IMR-90 (cell line): ENCODE measurements at regions not wholly inside any gene's neighbourhood (a gene's known extent, or its start where the extent isn't known, plus 50 kb on each side); places are given as distances from the start of the nearest gene placed in this dataset.

Source experiments
- ATAC-seq: fragments of 200-7000 bp; cut with Tn5 transposase; 2 replicates; pipeline ENCODE4 v1.9.1; 2020; ENCODE audit warnings: low read depth, mild to moderate bottlenecking, moderate library complexity
- BruUV-seq: library from RNA; stranded (reverse); fragments of 400-500 nt; replicated peaks from 2 replicates; lab custom pipeline; 2021; lab: Mats Ljungman, UMichigan
- CTCF ChIA-PET: fragments of 300-600 bp; formaldehyde crosslinking; extraction: SDS; loops from one replicate; lab custom pipeline; 2021; ENCODE audit warnings: antibody characterized with exemption; lab: Yijun Ruan, JAX
- POLR2A ChIA-PET: fragments of 300-600 bp; sonication (Branson Sonifier 250); formaldehyde crosslinking; loops from one replicate; lab custom pipeline; 2022; ENCODE audit warnings: antibody characterized with exemption; ENCODE audit not compliant: unreplicated experiment; lab: Charles Lee
- DNase-seq: peaks from one replicate; pipeline ENCODE4 v3.0.0; 2013
- H2AFZ ChIP-seq: replicated peaks from 2 replicates; pipeline ENCODE3; 2013; ENCODE audit warnings: low read length, mild to moderate bottlenecking; ENCODE audit not compliant: poor library complexity
- H2AK5ac ChIP-seq: 2 replicates; pipeline ENCODE4 v1.6.1; 2013; ENCODE audit warnings: low read depth, low read length, inconsistent platforms
- H2AK9ac ChIP-seq: replicated peaks from 2 replicates; pipeline ENCODE3; 2013; ENCODE audit warnings: mild to moderate bottlenecking, low read depth, low read length, moderate library complexity; ENCODE audit not compliant: poor library complexity
- H2BK120ac ChIP-seq: 2 replicates; pipeline ENCODE4 v1.6.1; 2013; ENCODE audit warnings: low read depth, low read length, inconsistent platforms
- H2BK15ac ChIP-seq: 3 replicates; pipeline ENCODE4 v1.6.1; 2013; ENCODE audit warnings: low read depth, low read length, inconsistent platforms
- H2BK20ac ChIP-seq: 2 replicates; pipeline ENCODE4 v1.6.1; 2013; ENCODE audit warnings: low read depth, mild to moderate bottlenecking, inconsistent platforms, low read length, moderate library complexity
- H2BK5ac ChIP-seq: 2 replicates; pipeline ENCODE4 v1.6.1; 2013; ENCODE audit warnings: mild to moderate bottlenecking, low read depth, low read length, inconsistent platforms; ENCODE audit not compliant: poor library complexity, severe bottlenecking
- H3K14ac ChIP-seq: replicated peaks from 2 replicates; pipeline ENCODE4 v1.6.1; 2013; ENCODE audit warnings: low read depth, low read length, inconsistent platforms
- H3K18ac ChIP-seq: 2 replicates; pipeline ENCODE4 v1.6.1; 2013; ENCODE audit warnings: low read depth, low read length, control low read depth
- H3K23ac ChIP-seq: 2 replicates; pipeline ENCODE4 v1.6.1; 2013; ENCODE audit warnings: low read depth, low read length, inconsistent platforms
- H3K27ac ChIP-seq: 2 replicates; pipeline ENCODE4 v1.5.1; 2013; ENCODE audit warnings: mild to moderate bottlenecking, control low read depth, low read length; ENCODE audit not compliant: insufficient read depth
- H3K27me3 ChIP-seq: 2 replicates; pipeline ENCODE4 v1.6.1; 2013; ENCODE audit warnings: low read length; ENCODE audit not compliant: control insufficient read depth, insufficient read depth
- H3K36me3 ChIP-seq: 2 replicates; pipeline ENCODE4 v1.6.1; 2013; ENCODE audit warnings: low read length, mixed read lengths; ENCODE audit not compliant: control insufficient read depth, insufficient read depth
- H3K4ac ChIP-seq: 2 replicates; pipeline ENCODE4 v1.6.1; 2013; ENCODE audit warnings: low read depth, low read length, inconsistent platforms
- H3K4me1 ChIP-seq: 2 replicates; pipeline ENCODE4 v1.6.1; 2013; ENCODE audit warnings: low read length, mixed read lengths; ENCODE audit not compliant: control insufficient read depth, insufficient read depth
- H3K4me2 ChIP-seq: 2 replicates; pipeline ENCODE4 v1.6.1; 2013; ENCODE audit warnings: low read depth, mild to moderate bottlenecking, control low read depth, low read length, moderate library complexity
- H3K4me3 ChIP-seq: 2 replicates; pipeline ENCODE4 v1.5.1; 2013; ENCODE audit warnings: low read depth, mild to moderate bottlenecking, control low read depth, low read length, moderate library complexity; ENCODE audit not compliant: insufficient read depth
- H3K56ac ChIP-seq: 2 replicates; pipeline ENCODE4 v1.6.1; 2013; ENCODE audit warnings: low read length, inconsistent platforms; ENCODE audit not compliant: insufficient read depth; ENCODE audit errors: extremely low read depth
- H3K79me1 ChIP-seq, 2 experiments: 2 replicates each; pipeline ENCODE4 v1.6.1; 2013; ENCODE audit warnings: low read length in 2 of 2, inconsistent platforms in 1 of 2, low read depth in 1 of 2
- H3K9ac ChIP-seq: 2 replicates; pipeline ENCODE4 v1.6.1; 2013; ENCODE audit warnings: low read depth, low read length, control low read depth
- H3K9me1 ChIP-seq: 2 replicates; pipeline ENCODE4 v1.6.1; 2013; ENCODE audit warnings: low read length, inconsistent platforms; ENCODE audit not compliant: insufficient read depth
- H3K9me3 ChIP-seq: 2 replicates; pipeline ENCODE4 v1.6.1; 2013; ENCODE audit warnings: low read length; ENCODE audit not compliant: control insufficient read depth, insufficient read depth
- H4K20me1 ChIP-seq: 2 replicates; pipeline ENCODE4 v1.6.1; 2013; ENCODE audit warnings: low read length, inconsistent platforms; ENCODE audit not compliant: insufficient read depth
- H4K5ac ChIP-seq: 2 replicates; pipeline ENCODE4 v1.6.1; 2013; ENCODE audit warnings: mild to moderate bottlenecking, low read depth, low read length, control low read depth
- H4K8ac ChIP-seq, 2 experiments: 2 replicates each; pipeline ENCODE4 v1.6.1; 2013; ENCODE audit warnings: low read depth in 2 of 2, low read length in 2 of 2, control low read depth in 1 of 2, inconsistent platforms in 1 of 2
- H4K91ac ChIP-seq: 2 replicates; pipeline ENCODE4 v1.6.1; 2013; ENCODE audit warnings: low read depth, low read length, inconsistent platforms; ENCODE audit not compliant: insufficient read depth
- ELK1 ChIP-seq: fragments of 150-350 bp; IDR thresholded peaks from 2 replicates; pipeline ENCODE4 v1.6.1; 2016; ENCODE audit warnings: low read depth, mild to moderate bottlenecking, low read length, moderate library complexity, borderline replicate concordance
- POLR2A ChIP-seq: IDR thresholded peaks from 2 replicates; pipeline ENCODE4 v1.6.1; 2012; ENCODE audit warnings: mild to moderate bottlenecking, low read depth, low read length
- RAD21 ChIP-seq: IDR thresholded peaks from 2 replicates; pipeline ENCODE4 v1.6.1; 2012; ENCODE audit warnings: low read length, improper control_type of control experiment
- USF2 ChIP-seq: fragments of 150-350 bp; IDR thresholded peaks from 2 replicates; pipeline ENCODE4 v1.6.1; 2017; ENCODE audit warnings: mild to moderate bottlenecking, antibody characterized with exemption, low read length, low read depth
- dilution Hi-C: fragments of 300-500 bp; cut with HindIII; formaldehyde crosslinking; loops from one replicate; pipeline ENCODE4 v1.14.3; 2018; ENCODE audit warnings: low sequenced_read_pairs; ENCODE audit not compliant: unreplicated experiment
- in situ Hi-C: fragments of 300-500 bp; cut with MboI; formaldehyde crosslinking; loops from 3 replicates; pipeline ENCODE4 v1.14.3; 2019; ENCODE audit warnings: low sequenced_read_pairs, inconsistent platforms, mixed read lengths
- intact Hi-C: fragments of 100-400 bp; cut with micrococcal nuclease; formaldehyde crosslinking; loops from 2 replicates; pipeline ENCODE4 v1.10.0; 2022

DNA sequence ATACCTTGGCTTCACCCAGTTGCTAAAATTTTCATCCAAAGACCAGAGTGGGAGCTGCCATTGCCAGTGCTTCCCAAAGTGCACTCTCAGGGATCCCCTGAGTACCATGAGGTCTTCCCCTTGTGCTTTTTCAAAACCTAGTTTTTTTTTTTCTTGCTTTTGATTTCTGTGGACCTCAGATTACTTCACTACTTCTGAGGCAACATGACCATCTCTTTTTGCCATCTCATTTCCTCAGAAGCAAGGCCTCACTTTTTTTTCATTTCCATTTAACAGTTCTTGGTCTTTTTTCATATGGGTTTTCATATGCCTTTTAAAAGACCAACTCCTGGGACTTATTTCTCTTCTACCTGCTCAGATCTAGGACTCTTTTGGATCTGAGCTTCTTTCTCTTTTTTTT lies 64.1 kb upstream of the MMS22L start:
- no peak for TF ChIP-seq USF2
- TF ChIP-seq RAD21: no peak
- TF ChIP-seq ELK1: no peak
- no peak for TF ChIP-seq POLR2A
- no peaks in the 10 kb centered on the region for H4K20me1 ChIP-seq
- no peaks in the 10 kb centered on the region for H3K9me1 ChIP-seq
- no peaks in the 10 kb centered on the region for H3K36me3 ChIP-seq
- H3K4me1 ChIP-seq: no peaks in the 10 kb centered on the region
- H2BK5ac ChIP-seq: no peak overlapping the region
- intact Hi-C loops: no loop called here
- CTCF ChIA-PET: interaction anchor here (0.6 kb wide), 1 partner anchor 1985 kb away, joined by 3 read pairs; no protein-coding TSS in a partner anchor
- no peak overlapping the region for H3K4me3 ChIP-seq
- H3K4ac ChIP-seq: no peak overlapping the region
- H2BK20ac ChIP-seq: no peak overlapping the region
- ATAC-seq: no peak
- H2AFZ ChIP-seq: no peak overlapping the region
- H3K9ac ChIP-seq: no peak overlapping the region
- no peaks in the 10 kb centered on the region for H3K9me3 ChIP-seq
- H4K8ac ChIP-seq: no peak overlapping the region
- no peak overlapping the region for H4K5ac ChIP-seq
- H3K79me1 ChIP-seq: no peaks in the 10 kb centered on the region
- H2AK5ac ChIP-seq: no peak overlapping the region
- POLR2A ChIA-PET: no interaction called here
- no peak overlapping the region for H3K56ac ChIP-seq
- in situ Hi-C loops: no loop called here
- H3K4me2 ChIP-seq: no peak overlapping the region
- no peak overlapping the region for H3K23ac ChIP-seq
- dilution Hi-C loops: no loop called here
- no peak overlapping the region for H3K27ac ChIP-seq
- H4K91ac ChIP-seq: no peak overlapping the region
- BruUV-seq: no TSS peak
- H2BK120ac ChIP-seq: no peak overlapping the region
- no peak overlapping the region for H3K18ac ChIP-seq
- no peaks in the 10 kb centered on the region; the same call in 1 of the 2 replicates for H3K27me3 ChIP-seq
- H2AK9ac ChIP-seq: no peak overlapping the region
- H2BK15ac ChIP-seq: no peak overlapping the region
- H3K14ac ChIP-seq: no peak overlapping the region
- DNase-seq: no peak
